Activated CD8-positive, alpha-beta memory T cell treated with anti-CD3 and anti-CD28 coated beads, Interleukin-2, amount 50 U/mL, for 1 hour (primary cell): ENCODE measurements at regions not wholly inside any gene's neighbourhood (a gene's known extent, or its start where the extent isn't known, plus 50 kb on each side); places are given as distances from the start of the nearest gene placed in this dataset.
"Not testable (repeated sequence)": the region's sequence is repeated elsewhere in the genome, so short reads cannot be mapped to it uniquely, and the experiment has no call there.

ENCODE experiments used
- DNase-seq: peaks from one replicate; pipeline ENCODE4 v3.0.0-alpha.2; 2020; ENCODE audit errors: extremely low read depth

DNA sequence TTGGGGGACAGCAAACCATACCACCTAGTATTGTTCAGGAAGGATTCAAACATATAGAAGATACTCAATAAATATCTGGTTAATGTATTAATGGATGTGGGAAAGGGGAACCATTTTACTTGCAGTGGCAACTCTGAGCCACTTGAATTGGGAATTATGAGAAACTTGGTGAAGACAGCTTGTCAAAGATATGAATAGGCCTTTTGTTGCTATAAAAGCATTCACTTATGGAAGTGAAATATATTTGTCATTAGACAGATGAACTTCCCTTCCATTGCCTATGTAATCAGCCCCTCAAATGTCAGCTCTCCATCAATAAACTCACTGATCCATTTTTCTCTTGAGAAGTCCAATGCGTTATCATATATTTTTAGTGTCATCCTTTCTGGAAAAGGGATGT is 56.1 kb downstream of the GPR85 start:
- DNase-seq, result no peak

GRCh38 chr7:113026941-113027340 is 59.7 kb downstream of the GPR85 start:
- no peak for DNase-seq

- not testable (repeated sequence) for DNase-seq
Measured at GRCh38 chr7:113017144-113017857, 69.3 kb downstream of the GPR85 start.

GRCh38 chr7:113015034-113015645 is 71.5 kb downstream of the GPR85 start:
- no peak for DNase-seq

DNA sequence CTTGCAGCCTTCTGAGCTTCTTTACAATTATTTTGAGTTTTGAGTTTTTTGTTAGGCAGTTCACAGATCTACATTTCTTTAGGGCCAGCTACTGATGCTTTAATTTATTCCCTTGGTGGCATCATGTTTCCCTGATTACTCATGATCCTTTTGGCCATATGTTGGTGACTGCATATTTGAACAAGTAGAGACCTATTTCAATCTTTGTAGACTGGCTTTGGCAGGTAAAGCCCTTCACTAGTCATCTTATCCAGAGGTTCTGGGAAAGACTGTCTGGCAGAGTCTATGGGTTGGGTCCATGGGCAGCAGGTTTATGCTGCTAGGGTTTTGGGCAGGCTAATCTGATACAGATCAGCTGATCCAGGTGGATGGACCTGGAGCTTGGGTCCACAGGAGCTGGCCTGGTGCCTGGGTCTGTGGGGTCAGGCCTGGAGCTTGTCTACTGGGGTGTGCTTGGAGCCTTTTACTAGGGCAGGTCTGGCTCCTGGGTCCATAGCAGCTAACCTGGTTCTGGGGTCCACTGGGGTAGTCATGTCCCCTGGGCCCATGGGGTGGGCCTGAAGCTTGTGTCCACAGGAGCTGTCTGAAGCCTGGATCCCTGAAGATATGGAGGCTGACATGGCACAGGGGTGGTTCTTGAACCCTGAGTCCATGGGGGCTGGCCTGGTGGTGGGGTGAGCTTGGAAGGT is 72.7 kb downstream of the GPR85 start:
- DNase-seq, result no peak

DNA sequence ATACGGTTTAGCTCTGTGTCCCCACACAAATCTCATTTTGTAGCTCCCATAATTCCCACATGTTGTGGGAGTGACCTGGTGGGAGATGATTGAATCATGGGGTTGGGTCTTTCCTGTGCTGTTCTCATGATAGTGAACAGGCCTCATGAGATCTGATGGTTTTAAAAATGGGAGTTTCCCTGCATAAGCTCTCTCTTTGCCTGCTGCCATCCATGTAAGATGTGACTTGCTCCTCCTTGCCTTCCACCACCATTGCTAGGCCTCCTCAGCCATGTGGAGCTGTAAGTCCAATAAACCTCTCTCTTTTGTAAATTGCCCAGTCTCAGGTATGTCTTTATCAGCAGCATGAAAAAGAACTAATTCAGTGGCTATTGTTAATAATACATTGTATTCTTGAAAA is 73.8 kb downstream of the GPR85 start:
- DNase-seq, result not testable (repeated sequence)

GRCh38 chr7:113010377-113010776 is 76.2 kb downstream of the GPR85 start:
- DNase-seq, result no peak

DNA sequence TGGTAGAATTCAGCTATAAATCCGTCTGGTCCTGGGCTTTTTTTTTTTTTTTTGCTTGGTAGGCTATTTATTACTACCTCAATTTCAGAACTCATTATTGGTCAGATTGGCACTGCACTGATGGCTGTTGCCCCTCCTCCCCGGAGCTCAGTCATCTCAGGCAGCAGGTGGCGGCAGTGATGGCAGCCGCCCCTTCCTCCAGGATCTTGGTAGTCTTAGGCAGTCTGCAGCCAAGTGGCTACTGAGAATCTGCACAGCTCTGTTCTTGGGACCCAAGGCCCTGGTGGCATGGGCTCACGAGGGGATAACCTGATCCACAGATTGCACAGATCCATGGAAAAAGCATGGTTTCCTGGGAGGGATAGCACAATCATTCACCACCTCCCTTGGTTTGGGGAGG is 77.9 kb downstream of the GPR85 start:
- no peak for DNase-seq

GRCh38 chr7:113004726-113005454 is 81.7 kb downstream of the GPR85 start:
- DNase-seq, result no peak

DNA sequence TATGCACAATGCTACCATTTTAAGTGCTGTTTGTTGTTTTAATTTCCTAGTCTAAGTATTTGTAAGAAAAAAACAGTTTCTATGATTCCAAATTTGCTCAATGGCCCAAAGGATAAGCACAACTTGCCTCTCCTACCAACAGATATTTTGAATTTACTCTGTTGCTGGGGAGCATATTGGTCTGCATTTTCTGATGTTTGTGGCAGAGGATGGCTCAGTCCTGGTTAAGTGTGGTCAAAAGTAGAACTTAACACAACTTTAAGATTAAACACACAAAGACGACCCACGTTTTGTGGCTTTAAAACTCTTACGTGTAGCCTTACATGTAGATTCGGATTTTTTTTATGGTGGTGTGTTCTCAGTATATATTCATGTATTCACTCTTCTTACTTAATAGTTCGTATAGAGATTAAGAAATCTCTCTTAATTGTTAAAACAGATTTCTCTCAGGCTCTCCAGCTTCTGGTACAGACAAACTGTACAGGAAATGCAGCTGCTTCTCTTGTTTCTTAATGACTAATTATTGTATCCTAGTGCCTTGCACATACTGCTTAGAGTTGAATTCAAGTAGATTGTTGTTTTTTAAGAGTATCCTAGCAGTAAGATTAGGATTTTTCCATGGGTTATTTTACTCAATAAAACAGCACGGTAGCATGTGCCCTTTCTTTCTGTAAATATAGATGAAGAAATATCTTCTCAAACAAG is 86.2 kb downstream of the GPR85 start:
- DNase-seq, result no peak

DNA sequence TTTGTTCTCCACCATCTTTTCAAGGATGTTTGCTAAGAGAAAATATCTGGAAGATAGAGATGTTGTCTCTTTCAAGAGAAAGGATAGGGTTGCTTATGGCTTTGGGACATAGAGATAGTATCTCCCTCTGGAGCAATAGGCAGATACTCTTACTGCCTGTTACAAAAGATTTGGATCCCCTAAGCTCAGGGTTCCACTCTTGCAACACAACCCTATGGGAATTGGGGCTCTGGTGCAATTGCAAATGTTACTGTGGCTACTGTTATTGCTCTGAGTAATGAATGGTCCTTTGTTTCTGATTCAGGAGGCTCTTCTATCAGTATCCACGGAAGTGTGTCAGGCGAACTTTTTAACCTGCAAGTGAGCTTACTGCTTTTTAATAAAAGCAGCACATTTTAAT is 88.8 kb downstream of the GPR85 start:
- no peak for DNase-seq

DNA sequence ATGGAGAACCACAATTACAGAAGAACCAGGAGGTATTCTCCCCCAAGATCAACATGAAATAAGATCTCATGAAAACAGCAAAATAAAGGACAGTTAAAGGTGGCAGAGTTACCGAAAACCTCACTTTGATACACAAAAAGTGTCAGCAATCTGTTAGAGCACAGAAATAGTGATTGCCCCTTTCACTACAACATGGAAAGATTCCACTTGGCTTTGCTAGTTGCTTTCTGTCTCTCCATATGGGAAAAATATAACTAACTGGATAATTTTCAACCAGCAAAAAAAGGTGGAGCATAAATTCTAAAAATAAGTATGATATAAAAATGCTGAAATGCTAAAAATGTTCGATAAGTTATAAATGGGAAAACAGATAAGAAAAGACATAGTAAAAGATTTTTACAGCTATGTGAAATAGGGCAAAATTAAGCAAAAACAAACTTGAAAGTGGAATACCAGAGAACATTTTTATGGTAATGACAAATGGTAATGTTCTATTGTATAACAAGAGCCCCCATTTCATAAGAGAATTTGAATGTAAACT is 90.2 kb downstream of the GPR85 start:
- DNase-seq, result no peak

DNA sequence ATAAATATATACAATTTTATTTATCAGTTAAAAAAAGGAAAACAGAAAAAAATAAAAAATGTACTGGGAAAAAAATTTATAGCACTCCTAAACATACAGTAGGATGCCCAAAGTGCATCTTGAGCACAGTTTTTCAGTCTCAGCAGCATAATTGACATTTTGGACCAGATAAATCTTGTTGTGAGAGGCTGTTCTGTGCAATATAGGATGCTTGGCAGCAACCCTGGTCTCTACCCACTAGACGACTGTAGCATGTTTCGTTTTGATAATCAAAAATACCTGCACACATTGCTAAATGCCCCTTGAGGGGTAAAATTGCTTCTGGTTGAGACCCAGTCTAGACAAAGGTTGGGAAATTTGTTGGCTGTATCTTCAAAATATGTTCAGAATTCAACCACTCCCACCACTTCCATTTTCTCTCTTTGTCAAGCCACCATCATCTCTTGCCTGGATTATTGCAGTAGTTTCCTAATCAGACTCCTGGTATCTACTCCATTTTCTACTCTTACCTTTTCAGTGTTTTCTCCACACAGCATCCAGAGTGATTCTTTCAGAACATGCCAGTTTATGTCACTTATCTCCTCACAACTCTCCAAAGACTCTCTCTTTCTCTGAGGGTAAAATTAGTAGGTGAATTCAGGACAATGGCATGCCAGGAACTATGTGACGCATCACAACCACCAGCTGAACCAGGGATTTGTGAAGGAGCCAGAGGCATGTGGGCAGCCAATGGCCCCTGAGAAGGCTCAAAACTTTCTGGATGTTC is 91.4 kb downstream of the GPR85 start:
- no peak for DNase-seq

DNA sequence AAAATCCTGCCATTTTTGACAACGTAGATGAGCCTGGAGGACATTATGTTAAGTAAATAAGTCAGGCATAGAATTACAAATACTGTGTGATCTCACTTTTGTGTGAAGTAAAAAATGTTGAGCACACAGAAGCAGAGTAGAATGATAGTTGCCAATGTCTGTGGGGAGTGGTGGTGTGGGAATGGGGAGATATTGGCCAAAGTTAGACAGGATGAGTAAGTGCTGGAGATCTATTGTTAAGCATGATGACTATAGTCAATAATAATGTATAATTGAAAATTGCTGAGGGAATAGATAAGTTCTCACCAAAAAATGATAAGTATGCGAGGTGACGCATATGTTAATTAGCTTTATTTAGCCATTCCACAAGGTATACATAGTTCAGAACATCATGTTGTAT is 92.0 kb downstream of the GPR85 start:
- DNase-seq, result no peak

- no peak for DNase-seq
Measured at GRCh38 chr7:112990624-112991023, 96.0 kb downstream of the GPR85 start.

GRCh38 chr7:112989531-112989930 is 97.1 kb downstream of the GPR85 start:
- DNase-seq, result no peak

DNA sequence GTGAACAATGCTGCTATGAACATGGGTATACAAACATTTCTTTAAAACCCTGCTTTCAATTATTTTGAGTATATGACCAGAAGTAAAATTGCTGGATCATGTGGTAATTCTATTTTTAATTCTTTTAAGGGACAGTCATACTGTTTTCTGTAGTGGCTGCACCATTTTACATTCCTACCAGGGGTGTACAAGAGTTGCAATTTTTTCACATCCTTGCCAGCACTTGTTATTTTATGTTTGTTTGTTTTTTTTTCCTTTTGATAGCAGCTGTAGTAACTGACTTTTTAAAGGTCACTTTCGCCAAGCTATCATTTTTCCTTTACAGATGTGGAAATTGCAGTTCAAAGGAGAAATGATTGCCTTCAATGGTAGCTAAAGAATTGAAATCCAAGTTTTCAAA is 99.5 kb downstream of the GPR85 start:
- no peak for DNase-seq

- no peak for DNase-seq
Measured at GRCh38 chr7:112986256-112987031, 100.2 kb downstream of the GPR85 start.

DNA sequence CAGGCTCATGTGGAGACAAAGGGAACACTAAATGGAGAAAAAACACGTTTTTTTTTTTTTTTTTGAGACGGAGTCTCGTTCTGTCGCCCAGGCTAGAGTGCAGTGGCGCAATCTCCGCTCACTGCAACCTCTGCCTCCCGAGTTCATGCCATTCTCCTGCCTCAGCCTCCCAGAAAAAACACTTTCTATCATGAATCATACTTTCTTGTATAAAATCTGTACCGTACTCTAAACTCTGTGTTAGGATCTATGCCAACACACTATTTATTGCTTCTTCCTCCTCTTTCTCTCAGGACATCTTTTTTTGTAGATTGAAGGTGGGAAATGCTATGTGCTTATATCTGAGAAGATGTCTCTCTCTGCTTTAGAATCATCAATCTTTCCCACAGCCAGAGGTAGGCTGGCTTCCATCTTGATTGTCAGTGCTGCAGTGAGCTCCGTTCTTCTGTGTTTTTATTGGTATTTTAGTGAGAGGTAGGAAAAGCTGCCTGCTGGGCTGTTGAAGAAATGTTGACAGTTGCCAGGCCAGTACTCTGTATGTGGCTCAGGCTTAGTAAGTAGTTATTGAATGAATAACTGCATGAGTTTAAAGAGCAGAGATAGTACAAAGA is 101.1 kb downstream of the GPR85 start:
- DNase-seq, result no peak
